OCI-LY7 (cell line): ENCODE measurements at regions not wholly inside any gene's neighbourhood (a gene's known extent, or its start where the extent isn't known, plus 50 kb on each side); places are given as distances from the start of the nearest gene placed in this dataset.

ENCODE experiments used
- BruUV-seq: library from RNA; stranded (reverse); fragments of 400-500 nt; replicated peaks from 2 replicates; lab custom pipeline; 2021; lab: Mats Ljungman, UMichigan
- CTCF ChIA-PET: fragments of 300-600 bp; sonication (Branson Sonifier 250); formaldehyde crosslinking; loops from one replicate; lab custom pipeline; 2022; ENCODE audit warnings: antibody characterized with exemption; ENCODE audit not compliant: unreplicated experiment; lab: Charles Lee
- POLR2A ChIA-PET: fragments of 300-600 bp; sonication (Branson Sonifier 250); formaldehyde crosslinking; loops from one replicate; lab custom pipeline; 2022; ENCODE audit warnings: antibody characterized with exemption; lab: Charles Lee
- DNase-seq: peaks from one replicate; pipeline ENCODE4 v3.0.0-alpha.2; 2015; ENCODE audit warnings: low spot score
- H2AFZ ChIP-seq: fragments of 200-600 bp; sonication (generic), shearing (Covaris generic); 2 replicates; pipeline ENCODE4 v1.6.1; 2014; ENCODE audit warnings: mild to moderate bottlenecking, antibody characterized with exemption, low read length, moderate library complexity
- H3K27ac ChIP-seq: fragments of 200-600 bp; sonication (generic); 2 replicates; pipeline ENCODE4 v1.5.1; 2014; ENCODE audit warnings: mixed run types, low read depth, mild to moderate bottlenecking, moderate library complexity, low read length, inconsistent platforms; ENCODE audit not compliant: poor library complexity, severe bottlenecking
- H3K36me3 ChIP-seq: fragments of 200-600 bp; sonication (generic); 2 replicates; pipeline ENCODE4 v1.6.1; 2014; ENCODE audit warnings: mild to moderate bottlenecking, antibody characterized with exemption, low read length, moderate library complexity, mixed read lengths; ENCODE audit not compliant: insufficient read depth
- H3K4me1 ChIP-seq: fragments of 200-600 bp; sonication (generic); 2 replicates; pipeline ENCODE4 v1.5.1; 2014; ENCODE audit warnings: mild to moderate bottlenecking, low read length; ENCODE audit not compliant: insufficient read depth, poor library complexity, severe bottlenecking
- H3K4me2 ChIP-seq: fragments of 200-600 bp; sonication (generic); 2 replicates; pipeline ENCODE4 v1.6.1; 2014; ENCODE audit warnings: mild to moderate bottlenecking, low read length
- H3K4me3 ChIP-seq: fragments of 200-600 bp; sonication (generic); 2 replicates; pipeline ENCODE4 v1.5.1; 2014; ENCODE audit warnings: mild to moderate bottlenecking, low read depth, low read length; ENCODE audit not compliant: poor library complexity, severe bottlenecking
- H3K79me2 ChIP-seq: fragments of 200-600 bp; sonication (generic); 2 replicates; pipeline ENCODE4 v1.6.1; 2016; ENCODE audit warnings: low read depth, mild to moderate bottlenecking, low read length, moderate library complexity, mixed read lengths; ENCODE audit not compliant: insufficient read depth
- H3K9me2 ChIP-seq: fragments of 200-600 bp; sonication (generic); 2 replicates; pipeline ENCODE4 v1.6.1; 2016; ENCODE audit warnings: mild to moderate bottlenecking, low read length, mixed read lengths; ENCODE audit not compliant: insufficient read depth
- H3K9me3 ChIP-seq: fragments of 200-600 bp; sonication (generic); 2 replicates; pipeline ENCODE4 v1.6.1; 2014; ENCODE audit warnings: mild to moderate bottlenecking, mixed run types, low read length, mixed read lengths
- H4K20me1 ChIP-seq: fragments of 200-600 bp; sonication (generic); 2 replicates; pipeline ENCODE4 v1.6.1; 2014; ENCODE audit warnings: mild to moderate bottlenecking, antibody characterized with exemption, low read length, moderate library complexity, mixed read lengths; ENCODE audit not compliant: insufficient read depth
- EZH2phosphoT487 ChIP-seq: fragments of 200-600 bp; sonication (generic); IDR thresholded peaks from 2 replicates; pipeline ENCODE4 v1.6.1; 2018; ENCODE audit warnings: low read depth, borderline replicate concordance, mild to moderate bottlenecking, mixed run types, antibody characterized with exemption, low read length, moderate library complexity, mixed read lengths
- intact Hi-C: fragments of 100-400 bp; cut with micrococcal nuclease; formaldehyde crosslinking; loops from one replicate; pipeline ENCODE4 v1.10.0; 2022; ENCODE audit not compliant: unreplicated experiment
- TF ChIP-seq, protein P1 (sequence below): fragments of 200-600 bp; sonication (generic); conservative IDR thresholded peaks from 2 replicates; pipeline ENCODE4 v1.5.1; 2014; ENCODE audit warnings: mild to moderate bottlenecking, antibody characterized with exemption, low read length, moderate library complexity, mixed read lengths

DNA sequence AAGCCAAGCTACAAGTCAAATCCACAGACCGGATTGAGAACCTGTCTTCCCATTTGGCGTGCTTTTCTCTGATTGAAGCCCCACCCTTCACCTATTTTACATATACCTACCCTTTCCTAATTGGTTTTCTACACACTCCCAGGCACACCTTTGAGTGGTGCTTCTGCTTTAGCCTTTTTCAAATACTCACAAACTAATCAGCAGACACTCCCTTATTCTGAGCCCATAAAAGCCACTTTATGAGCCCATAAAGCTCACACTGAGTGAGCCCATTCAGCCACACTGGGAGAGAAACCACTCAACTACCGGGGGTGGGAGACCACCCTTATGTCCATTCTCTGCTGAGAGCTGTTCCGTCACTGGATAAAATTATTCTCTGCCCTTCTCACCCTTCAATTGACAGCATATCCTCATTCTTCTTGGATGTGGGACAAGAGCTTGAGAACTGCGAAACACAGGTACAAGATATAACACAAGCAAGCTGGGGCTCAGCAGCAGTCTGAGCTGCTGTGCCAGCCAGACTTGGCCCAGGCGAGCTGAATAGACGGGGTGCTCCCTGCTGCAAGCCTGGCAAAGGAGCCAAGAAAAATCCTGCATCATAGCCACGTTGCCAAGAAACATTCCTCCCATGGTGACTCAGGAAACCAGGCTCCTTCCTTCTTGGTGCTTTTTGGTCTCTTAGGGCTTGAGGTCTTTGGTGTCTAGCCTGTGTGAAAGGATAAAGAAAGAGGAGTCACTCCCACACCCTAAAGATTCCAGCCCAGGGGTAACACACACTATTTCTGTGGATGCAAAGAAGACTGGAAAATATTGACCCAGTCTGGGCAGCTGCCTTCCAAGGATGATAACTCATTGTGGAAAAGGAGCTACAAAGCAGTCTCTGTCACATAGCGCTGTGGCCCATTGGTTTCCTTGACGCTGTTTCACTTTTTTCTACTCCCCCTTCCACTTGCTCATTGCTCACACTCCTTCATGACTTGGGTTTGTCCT is 609.7 kb downstream of the MCTP2 start:
- no peak overlapping the region for H3K27ac ChIP-seq
- no TSS peak for BruUV-seq
- H3K79me2 ChIP-seq: no peaks in the 10 kb centered on the region
- H4K20me1 ChIP-seq: no peaks in the 10 kb centered on the region
- H2AFZ ChIP-seq: no peak overlapping the region
- DNase-seq: no peak
- no peaks in the 10 kb centered on the region for H3K9me2 ChIP-seq
- ChIA-PET CTCF (no interaction called here), POLR2A (interaction anchor here (0.6 kb wide), 1 partner anchor 8 kb away, joined by 3 read pairs; no protein-coding TSS in a partner anchor)
- intact Hi-C loops: no loop called here
- H3K4me2 ChIP-seq: no peak overlapping the region
- no peaks in the 10 kb centered on the region for H3K36me3 ChIP-seq
- H3K4me1 ChIP-seq: no peaks in the 10 kb centered on the region
- H3K4me3 ChIP-seq: no peak overlapping the region
- H3K9me3 ChIP-seq: no peaks in the 10 kb centered on the region
- TF ChIP-seq, protein P1, sequence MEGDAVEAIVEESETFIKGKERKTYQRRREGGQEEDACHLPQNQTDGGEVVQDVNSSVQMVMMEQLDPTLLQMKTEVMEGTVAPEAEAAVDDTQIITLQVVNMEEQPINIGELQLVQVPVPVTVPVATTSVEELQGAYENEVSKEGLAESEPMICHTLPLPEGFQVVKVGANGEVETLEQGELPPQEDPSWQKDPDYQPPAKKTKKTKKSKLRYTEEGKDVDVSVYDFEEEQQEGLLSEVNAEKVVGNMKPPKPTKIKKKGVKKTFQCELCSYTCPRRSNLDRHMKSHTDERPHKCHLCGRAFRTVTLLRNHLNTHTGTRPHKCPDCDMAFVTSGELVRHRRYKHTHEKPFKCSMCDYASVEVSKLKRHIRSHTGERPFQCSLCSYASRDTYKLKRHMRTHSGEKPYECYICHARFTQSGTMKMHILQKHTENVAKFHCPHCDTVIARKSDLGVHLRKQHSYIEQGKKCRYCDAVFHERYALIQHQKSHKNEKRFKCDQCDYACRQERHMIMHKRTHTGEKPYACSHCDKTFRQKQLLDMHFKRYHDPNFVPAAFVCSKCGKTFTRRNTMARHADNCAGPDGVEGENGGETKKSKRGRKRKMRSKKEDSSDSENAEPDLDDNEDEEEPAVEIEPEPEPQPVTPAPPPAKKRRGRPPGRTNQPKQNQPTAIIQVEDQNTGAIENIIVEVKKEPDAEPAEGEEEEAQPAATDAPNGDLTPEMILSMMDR: no peak
- no peak for TF ChIP-seq EZH2phosphoT487

DNA sequence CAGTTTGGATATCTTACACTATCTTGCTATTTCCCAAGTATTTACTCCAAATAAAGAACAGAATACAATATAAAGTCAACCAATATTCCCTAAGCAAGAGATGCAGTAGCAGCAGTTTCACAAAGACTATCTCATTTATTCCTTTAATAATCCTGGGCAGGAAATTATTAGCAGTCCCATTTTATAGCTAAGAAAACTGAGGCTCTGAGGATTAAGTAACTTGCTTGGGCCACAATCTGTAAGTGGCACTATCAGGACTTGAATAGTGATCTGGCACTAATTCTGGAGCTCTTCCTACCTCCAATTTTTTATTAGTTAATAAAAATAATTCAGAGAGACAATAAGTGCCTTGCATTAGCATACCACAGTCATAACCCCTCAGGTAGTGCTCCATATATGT is 611.7 kb downstream of the MCTP2 start:
- intact Hi-C loops: no loop called here

More for the DNA sequence above, 611.7 kb downstream of the MCTP2 start:
- DNase-seq: no peak
- Histone ChIP-seq H3K79me2 (no peaks in the 10 kb centered on the region), H3K4me2 (no peak overlapping the region), H3K9me3 (no peaks in the 10 kb centered on the region), H3K4me3 (no peak overlapping the region), H3K9me2 (no peaks in the 10 kb centered on the region), H4K20me1 (no peaks in the 10 kb centered on the region), H3K36me3 (no peaks in the 10 kb centered on the region), H2AFZ (no peak overlapping the region), H3K27ac (no peak overlapping the region), H3K4me1 (no peaks in the 10 kb centered on the region)
- no TSS peak for BruUV-seq
- CTCF ChIA-PET: no interaction called here
- TF ChIP-seq, protein P1: no peak
- no peak for TF ChIP-seq EZH2phosphoT487
- POLR2A ChIA-PET: interaction anchor here (1.0 kb wide), 1 partner anchor 14 kb away, joined by 3 read pairs; no protein-coding TSS in a partner anchor
